DLD1 (cell line): ENCODE measurements at regions not wholly inside any gene's neighbourhood (a gene's known extent, or its start where the extent isn't known, plus 50 kb on each side); places are given as distances from the start of the nearest gene placed in this dataset.
"Not testable (repeated sequence)": the region's sequence is repeated elsewhere in the genome, so short reads cannot be mapped to it uniquely, and the experiment has no call there.

Source experiments
- in situ Hi-C: cut with HindIII; loops from 2 replicates; pipeline ENCODE4 v1.10.0; 2017; ENCODE audit warnings: low sequenced_read_pairs

GRCh38 chr20:22729180-22729579 lies 144.8 kb upstream of the FOXA2 start:
- in situ Hi-C loops: no loop called here

- in situ Hi-C loops: no loop called here
Observed at GRCh38 chr20:22729616-22730236, 145.4 kb upstream of the FOXA2 start.

- in situ Hi-C loops: no loop called here
Observed at GRCh38 chr20:22732751-22733150, 148.4 kb upstream of the FOXA2 start.

GRCh38 chr20:22734946-22735647 lies 150.7 kb upstream of the FOXA2 start:
- in situ Hi-C loops: not testable (repeated sequence)

- in situ Hi-C loops: no loop called here
Observed at GRCh38 chr20:22740829-22741228, 156.5 kb upstream of the FOXA2 start.

- in situ Hi-C loops: no loop called here
Observed at GRCh38 chr20:22744341-22745193, 160.2 kb upstream of the FOXA2 start.

- in situ Hi-C loops: no loop called here
Observed at GRCh38 chr20:22745194-22745500, 160.8 kb upstream of the FOXA2 start.

GRCh38 chr20:22746957-22747356 lies 162.6 kb upstream of the FOXA2 start:
- in situ Hi-C loops: no loop called here

GRCh38 chr20:22752324-22752723 lies 168.0 kb upstream of the FOXA2 start:
- in situ Hi-C loops: no loop called here

- in situ Hi-C loops: no loop called here
Observed at GRCh38 chr20:22757424-22758183, 173.2 kb upstream of the FOXA2 start.

- in situ Hi-C loops: no loop called here
Observed at GRCh38 chr20:22758815-22759214, 174.4 kb upstream of the FOXA2 start.

GRCh38 chr20:22762576-22763256 lies 178.3 kb upstream of the FOXA2 start:
- in situ Hi-C loops: no loop called here

- in situ Hi-C loops: no loop called here
Observed at GRCh38 chr20:22763257-22763906, 179.0 kb upstream of the FOXA2 start.

- in situ Hi-C loops: no loop called here
Observed at GRCh38 chr20:22768266-22769178, 184.2 kb upstream of the FOXA2 start.

- in situ Hi-C loops: no loop called here
Observed at GRCh38 chr20:22770241-22770800, 185.9 kb upstream of the FOXA2 start.

- in situ Hi-C loops: no loop called here
Observed at GRCh38 chr20:22771706-22772105, 187.3 kb upstream of the FOXA2 start.

GRCh38 chr20:22773344-22773743 lies 189.0 kb upstream of the FOXA2 start:
- in situ Hi-C loops: no loop called here

- in situ Hi-C loops: no loop called here
Observed at GRCh38 chr20:22775256-22775655, 190.9 kb upstream of the FOXA2 start.

GRCh38 chr20:22775671-22776139 lies 191.3 kb upstream of the FOXA2 start:
- in situ Hi-C loops: no loop called here
